ENCODE measurements at regions not wholly inside any gene's neighbourhood (a gene's known extent, or its start where the extent isn't known, plus 50 kb on each side); places are given as distances from the start of the nearest gene placed in this dataset.

- TF ChIP-seq CTCF (IDR thresholded peaks at IDR 0.05; ENCODE audit: poor library complexity), result no peak
- TF ChIP-seq EZH2phosphoT487 (IDR thresholded peaks at IDR 0.05; ENCODE audit: low read depth, severe bottlenecking, unreplicated experiment), result no peak
- no peak for TF ChIP-seq EZH2 (IDR thresholded peaks at IDR 0.05; ENCODE audit: borderline replicate concordance)
Measured at GRCh38 chr16:86909359-86910160, 331.2 kb downstream of the FOXL1 start.

Data from hepatocyte (in vitro differentiated cells).